ENCODE measurements at regions not wholly inside any gene's neighbourhood (a gene's known extent, or its start where the extent isn't known, plus 50 kb on each side); places are given as distances from the start of the nearest gene placed in this dataset.

DNA sequence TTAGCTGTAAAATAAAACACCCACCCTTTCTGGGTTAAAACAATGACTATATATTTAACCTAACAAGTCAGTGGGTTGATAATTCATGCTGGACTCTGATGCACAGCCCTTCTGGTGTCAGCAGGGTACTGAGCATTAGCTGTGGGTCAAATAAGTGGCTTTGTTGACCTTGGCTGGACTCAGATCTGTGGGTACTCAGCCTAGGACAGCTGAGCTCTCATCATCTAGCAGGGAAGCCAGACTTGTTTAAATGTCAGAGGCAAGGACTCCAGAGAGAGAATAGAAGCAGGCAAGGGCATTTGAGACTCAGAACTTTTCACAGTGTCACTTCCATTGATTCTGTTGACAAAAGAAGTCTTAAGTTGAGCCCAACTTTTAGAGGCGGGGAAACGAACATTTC lies 1063.8 kb upstream of the CDH8 start:
- TF ChIP-seq, protein P1, sequence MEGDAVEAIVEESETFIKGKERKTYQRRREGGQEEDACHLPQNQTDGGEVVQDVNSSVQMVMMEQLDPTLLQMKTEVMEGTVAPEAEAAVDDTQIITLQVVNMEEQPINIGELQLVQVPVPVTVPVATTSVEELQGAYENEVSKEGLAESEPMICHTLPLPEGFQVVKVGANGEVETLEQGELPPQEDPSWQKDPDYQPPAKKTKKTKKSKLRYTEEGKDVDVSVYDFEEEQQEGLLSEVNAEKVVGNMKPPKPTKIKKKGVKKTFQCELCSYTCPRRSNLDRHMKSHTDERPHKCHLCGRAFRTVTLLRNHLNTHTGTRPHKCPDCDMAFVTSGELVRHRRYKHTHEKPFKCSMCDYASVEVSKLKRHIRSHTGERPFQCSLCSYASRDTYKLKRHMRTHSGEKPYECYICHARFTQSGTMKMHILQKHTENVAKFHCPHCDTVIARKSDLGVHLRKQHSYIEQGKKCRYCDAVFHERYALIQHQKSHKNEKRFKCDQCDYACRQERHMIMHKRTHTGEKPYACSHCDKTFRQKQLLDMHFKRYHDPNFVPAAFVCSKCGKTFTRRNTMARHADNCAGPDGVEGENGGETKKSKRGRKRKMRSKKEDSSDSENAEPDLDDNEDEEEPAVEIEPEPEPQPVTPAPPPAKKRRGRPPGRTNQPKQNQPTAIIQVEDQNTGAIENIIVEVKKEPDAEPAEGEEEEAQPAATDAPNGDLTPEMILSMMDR (IDR thresholded peaks at IDR 0.05) = no peak
- no peak for DNase-seq (ENCODE audit: low spot score)

GRCh38 chr16:63096857-63097256 lies 1060.6 kb upstream of the CDH8 start:
- DNase-seq (ENCODE audit: low spot score) = no peak
- TF ChIP-seq, protein P1 (IDR thresholded peaks at IDR 0.05) = no peak
- Histone ChIP-seq H3K4me3 (no peak overlapping the region), H3K27ac (no peak overlapping the region)

More for the DNA sequence above, 1063.8 kb upstream of the CDH8 start:
- no peak overlapping the region for H3K4me3 ChIP-seq
- no peak overlapping the region for H3K27ac ChIP-seq

DNA sequence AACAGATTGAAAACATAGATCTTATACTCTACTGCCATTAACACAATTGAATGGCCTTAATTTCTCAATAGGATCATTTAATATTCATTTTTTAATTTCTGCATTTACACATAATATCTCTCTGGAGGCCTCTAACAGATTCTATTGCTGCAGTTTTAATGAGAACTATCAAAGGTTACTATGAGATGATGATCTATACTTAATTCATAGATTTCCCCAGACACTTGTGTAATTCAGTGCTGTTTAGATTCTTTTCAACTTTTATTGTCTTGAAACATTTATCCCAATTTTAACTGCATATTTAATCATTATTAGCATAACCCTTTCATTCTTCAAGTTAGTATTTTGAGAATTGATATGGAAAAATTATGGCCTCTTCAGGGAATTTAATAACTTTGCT lies 1056.5 kb upstream of the CDH8 start:
- DNase-seq (ENCODE audit: low spot score) = no peak
- no peak overlapping the region for H3K27ac ChIP-seq
- no peak overlapping the region for H3K4me3 ChIP-seq
- TF ChIP-seq, protein P1 (IDR thresholded peaks at IDR 0.05) = no peak

DNA sequence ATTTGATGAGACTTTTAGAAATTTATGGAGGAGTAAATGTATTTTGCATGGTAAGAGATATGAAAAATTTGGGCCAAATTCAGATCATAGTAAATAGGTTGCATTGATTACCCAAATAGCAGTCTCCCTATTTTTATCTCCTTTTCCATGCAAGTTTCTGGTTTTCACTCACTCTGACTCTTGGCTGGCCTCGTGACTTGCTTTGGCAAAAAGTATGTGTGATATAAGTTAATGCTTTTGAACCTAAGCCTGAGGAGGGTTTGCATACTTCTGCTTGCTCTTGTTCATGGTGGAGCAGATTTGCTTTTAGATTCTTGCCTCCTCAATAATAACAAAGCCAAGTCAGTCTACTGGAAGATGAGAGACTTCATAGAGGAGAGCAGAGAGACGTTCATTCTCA lies 1045.9 kb upstream of the CDH8 start:
- no peak overlapping the region for H3K27ac ChIP-seq
- no peak for DNase-seq (ENCODE audit: low spot score)
- TF ChIP-seq, protein P1 (IDR thresholded peaks at IDR 0.05) = no peak
- no peak overlapping the region for H3K4me3 ChIP-seq

DNA sequence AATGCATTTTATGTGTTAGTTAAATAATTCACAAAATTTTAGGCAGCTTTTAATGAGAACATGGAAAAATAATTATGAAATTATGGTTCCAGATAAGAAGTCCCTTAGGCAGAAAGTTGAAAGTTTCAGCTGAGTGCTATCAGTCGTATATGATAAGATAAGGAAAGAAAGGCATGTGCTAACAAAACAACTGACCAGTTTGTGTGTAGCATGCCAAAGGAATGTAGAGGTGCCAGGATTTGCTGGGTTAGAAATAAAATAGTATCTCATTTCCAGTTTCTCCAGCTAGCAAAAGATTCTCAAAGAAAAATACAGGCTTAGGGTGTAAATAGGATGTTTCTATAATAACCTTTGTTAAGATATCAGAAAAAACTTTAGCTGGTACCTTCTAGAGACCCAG lies 1044.5 kb upstream of the CDH8 start:
- Histone ChIP-seq H3K4me3 (no peak overlapping the region), H3K27ac (no peak overlapping the region)
- TF ChIP-seq, protein P1 (IDR thresholded peaks at IDR 0.05) = no peak
- no peak for DNase-seq (ENCODE audit: low spot score)

GRCh38 chr16:63069047-63069446 lies 1032.8 kb upstream of the CDH8 start:
- H3K27ac ChIP-seq = no peak overlapping the region
- no peak overlapping the region for H3K4me3 ChIP-seq
- DNase-seq (ENCODE audit: low spot score) = no peak
- TF ChIP-seq, protein P1 (IDR thresholded peaks at IDR 0.05) = no peak

DNA sequence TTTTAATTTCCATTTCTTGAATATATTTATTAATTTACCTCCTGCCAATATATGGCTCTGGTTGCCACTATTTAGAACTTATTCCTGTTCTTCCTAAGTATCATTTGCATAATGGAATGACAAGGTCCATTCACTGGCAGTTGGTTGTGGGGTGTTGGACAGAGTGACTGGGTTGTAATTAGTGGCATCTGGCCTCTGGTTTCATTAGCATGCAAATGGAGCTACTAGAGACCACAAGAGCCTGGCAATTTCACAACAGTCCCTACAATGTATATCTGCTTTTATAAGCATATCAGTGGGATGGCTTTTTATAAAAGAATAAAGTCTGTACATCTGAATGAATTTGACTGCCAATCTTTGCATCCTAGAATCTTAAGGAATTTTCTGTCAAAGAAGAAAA lies 1030.9 kb upstream of the CDH8 start:
- Histone ChIP-seq H3K27ac (no peak overlapping the region), H3K4me3 (no peak overlapping the region)
- DNase-seq (ENCODE audit: low spot score) = no peak
- TF ChIP-seq, protein P1 (IDR thresholded peaks at IDR 0.05) = no peak
